Hepatocyte (in vitro differentiated cells): ENCODE measurements at regions not wholly inside any gene's neighbourhood (a gene's known extent, or its start where the extent isn't known, plus 50 kb on each side); places are given as distances from the start of the nearest gene placed in this dataset.

Experiments
- DNase-seq: peaks from one replicate; pipeline ENCODE4 v3.0.0-alpha.2; 2016; ENCODE audit warnings: low spot score
- H2AFZ ChIP-seq: fragments of 200-600 bp; sonication (generic); 2 replicates; pipeline ENCODE4 v1.6.0; 2016; ENCODE audit warnings: antibody characterized with exemption, mild to moderate bottlenecking
- H3K27ac ChIP-seq: fragments of 200-600 bp; sonication (generic); 2 replicates; pipeline ENCODE4 v1.5.1; 2016; ENCODE audit warnings: mild to moderate bottlenecking
- H3K27me3 ChIP-seq: fragments of 200-600 bp; sonication (generic); 2 replicates; pipeline ENCODE4 v1.6.1; 2016
- H3K36me3 ChIP-seq: fragments of 200-600 bp; sonication (generic); replicated peaks from 2 replicates; pipeline ENCODE4 v1.5.1; 2016; ENCODE audit warnings: low read depth; ENCODE audit not compliant: insufficient read depth
- H3K4me1 ChIP-seq: fragments of 200-600 bp; sonication (generic); 2 replicates; pipeline ENCODE4 v1.5.1; 2016; ENCODE audit warnings: mild to moderate bottlenecking, moderate library complexity; ENCODE audit not compliant: insufficient read depth
- H3K4me2 ChIP-seq: fragments of 200-600 bp; sonication (generic); 2 replicates; pipeline ENCODE4 v1.6.0; 2016
- H3K4me3 ChIP-seq: fragments of 200-600 bp; sonication (generic); 2 replicates; pipeline ENCODE4 v1.5.1; 2016; ENCODE audit warnings: mild to moderate bottlenecking
- H3K79me2 ChIP-seq: fragments of 200-600 bp; sonication (generic); 2 replicates; pipeline ENCODE4 v1.6.0; 2017; ENCODE audit warnings: mild to moderate bottlenecking
- H3K9me2 ChIP-seq: fragments of 200-600 bp; sonication (generic); replicated peaks from 2 replicates; pipeline ENCODE4 v1.6.0; 2017; ENCODE audit warnings: mild to moderate bottlenecking; ENCODE audit not compliant: insufficient read depth
- H3K9me3 ChIP-seq: fragments of 200-600 bp; sonication (generic); 2 replicates; pipeline ENCODE4 v1.5.1; 2016; ENCODE audit warnings: low read depth, mild to moderate bottlenecking
- H4K20me1 ChIP-seq: fragments of 200-600 bp; sonication (generic); 2 replicates; pipeline ENCODE4 v1.6.0; 2016; ENCODE audit warnings: mild to moderate bottlenecking; ENCODE audit not compliant: insufficient read depth, poor library complexity, severe bottlenecking
- EZH2 ChIP-seq: fragments of 200-600 bp; sonication (generic); IDR thresholded peaks from 2 replicates; pipeline ENCODE4 v1.6.1; 2016; ENCODE audit warnings: antibody characterized with exemption, mild to moderate bottlenecking, borderline replicate concordance
- EZH2phosphoT487 ChIP-seq: fragments of 200-600 bp; sonication (generic); IDR thresholded peaks from one replicate; pipeline ENCODE4 v1.6.1; 2018; ENCODE audit warnings: antibody characterized with exemption, mild to moderate bottlenecking, low read depth, moderate library complexity; ENCODE audit not compliant: unreplicated experiment, severe bottlenecking
- WGBS: methylation state at CpG from one replicate; pipeline ENCODE4 v1.1.6; 2016; ENCODE audit warnings: low lambda C conversion rate; ENCODE audit errors: missing lambda C conversion rate; 5-methylcytosine and 5-hydroxymethylcytosine counted together
- TF ChIP-seq, protein P1 (sequence below): fragments of 200-600 bp; sonication (generic); IDR thresholded peaks from 2 replicates; pipeline ENCODE4 v1.5.1; 2016; ENCODE audit warnings: antibody characterized with exemption, mild to moderate bottlenecking; ENCODE audit not compliant: poor library complexity

DNA sequence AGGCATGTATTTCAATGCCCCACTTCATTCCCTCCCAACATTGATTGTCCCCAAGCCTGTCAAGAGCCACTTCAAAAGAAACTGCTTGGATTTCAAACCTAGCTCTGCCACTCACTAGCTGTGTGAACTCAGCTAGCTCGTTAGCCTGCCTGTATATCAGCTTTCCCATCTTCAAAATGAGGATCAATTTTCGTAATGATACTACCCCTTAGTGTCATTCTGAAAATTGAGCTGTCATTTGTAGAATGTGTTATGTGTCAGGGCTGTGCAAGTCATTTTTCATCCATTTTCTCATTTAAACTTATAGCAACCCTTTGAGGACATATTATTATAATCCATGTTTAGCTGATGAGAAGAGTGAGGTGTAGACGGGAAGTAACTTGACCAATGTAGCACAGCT is 88.6 kb downstream of the TRIM42 start:
- Histone ChIP-seq H3K4me2 (no peak overlapping the region), H3K27me3 (no peaks in the 10 kb centered on the region), H4K20me1 (no peaks in the 10 kb centered on the region), H3K4me1 (no peaks in the 10 kb centered on the region), H3K9me3 (no peaks in the 10 kb centered on the region), H2AFZ (no peak overlapping the region), H3K9me2 (no peaks in the 10 kb centered on the region), H3K27ac (no peak overlapping the region), H3K79me2 (no peaks in the 10 kb centered on the region), H3K36me3 (no peaks in the 10 kb centered on the region), H3K4me3 (no peak overlapping the region)
- TF ChIP-seq, protein P1, sequence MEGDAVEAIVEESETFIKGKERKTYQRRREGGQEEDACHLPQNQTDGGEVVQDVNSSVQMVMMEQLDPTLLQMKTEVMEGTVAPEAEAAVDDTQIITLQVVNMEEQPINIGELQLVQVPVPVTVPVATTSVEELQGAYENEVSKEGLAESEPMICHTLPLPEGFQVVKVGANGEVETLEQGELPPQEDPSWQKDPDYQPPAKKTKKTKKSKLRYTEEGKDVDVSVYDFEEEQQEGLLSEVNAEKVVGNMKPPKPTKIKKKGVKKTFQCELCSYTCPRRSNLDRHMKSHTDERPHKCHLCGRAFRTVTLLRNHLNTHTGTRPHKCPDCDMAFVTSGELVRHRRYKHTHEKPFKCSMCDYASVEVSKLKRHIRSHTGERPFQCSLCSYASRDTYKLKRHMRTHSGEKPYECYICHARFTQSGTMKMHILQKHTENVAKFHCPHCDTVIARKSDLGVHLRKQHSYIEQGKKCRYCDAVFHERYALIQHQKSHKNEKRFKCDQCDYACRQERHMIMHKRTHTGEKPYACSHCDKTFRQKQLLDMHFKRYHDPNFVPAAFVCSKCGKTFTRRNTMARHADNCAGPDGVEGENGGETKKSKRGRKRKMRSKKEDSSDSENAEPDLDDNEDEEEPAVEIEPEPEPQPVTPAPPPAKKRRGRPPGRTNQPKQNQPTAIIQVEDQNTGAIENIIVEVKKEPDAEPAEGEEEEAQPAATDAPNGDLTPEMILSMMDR = no peak
- TF ChIP-seq EZH2phosphoT487 (no peak), EZH2 (no peak)
- WGBS = 68% methylated on average over 3 of the region's 3 CpGs
- DNase-seq = no peak

DNA sequence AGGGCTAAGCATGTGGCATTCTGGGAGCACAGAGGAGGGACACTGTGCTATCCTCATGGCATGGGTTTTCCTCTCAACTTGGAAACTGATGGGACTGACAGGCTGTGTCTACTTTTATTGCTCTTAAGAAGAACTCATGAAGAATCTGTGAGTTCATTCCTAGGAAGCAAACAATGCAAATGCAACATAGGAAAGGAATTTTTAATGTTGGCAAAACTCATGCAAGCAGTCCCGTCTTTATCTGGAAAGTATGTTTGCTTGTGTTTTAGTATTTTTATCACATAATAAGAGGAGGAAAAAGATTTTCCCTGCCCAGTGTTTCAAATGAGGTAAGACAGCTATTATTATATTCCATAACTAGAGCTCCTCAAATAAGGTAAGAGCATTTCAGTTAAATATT is 89.7 kb downstream of the TRIM42 start:
- Histone ChIP-seq H3K9me3 (no peaks in the 10 kb centered on the region), H3K4me2 (no peak overlapping the region), H3K4me1 (no peaks in the 10 kb centered on the region), H3K9me2 (no peaks in the 10 kb centered on the region), H3K79me2 (no peaks in the 10 kb centered on the region), H3K27ac (no peak overlapping the region), H4K20me1 (no peaks in the 10 kb centered on the region), H2AFZ (no peak overlapping the region), H3K27me3 (no peaks in the 10 kb centered on the region), H3K4me3 (no peak overlapping the region), H3K36me3 (no peaks in the 10 kb centered on the region)
- TF ChIP-seq, protein P1 = no peak
- TF ChIP-seq EZH2phosphoT487 (no peak), EZH2 (no peak)
- DNase-seq = no peak
- WGBS = 46% methylated on average over 1 of the region's 1 CpG

DNA sequence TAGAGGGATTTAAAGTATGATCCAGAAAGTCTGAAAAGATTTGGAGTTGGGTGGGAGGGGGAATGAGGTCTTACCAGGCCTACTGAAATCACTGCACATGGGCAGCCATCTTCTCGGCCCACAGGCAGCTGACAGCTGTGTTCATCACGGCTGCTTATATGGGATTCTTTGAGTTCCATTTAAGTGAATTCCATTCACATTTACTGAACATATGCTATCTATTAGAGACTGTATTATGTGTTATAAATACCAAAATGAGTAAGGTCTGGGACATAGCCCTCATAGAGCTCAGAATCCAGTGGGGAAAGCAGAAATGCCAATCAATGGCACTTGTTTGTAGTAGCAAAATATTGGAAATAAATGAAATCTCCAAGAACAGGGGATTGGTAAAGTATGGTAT is 91.1 kb downstream of the TRIM42 start:
- Histone ChIP-seq H3K4me1 (no peaks in the 10 kb centered on the region), H3K9me2 (no peaks in the 10 kb centered on the region), H3K36me3 (no peaks in the 10 kb centered on the region), H3K79me2 (no peaks in the 10 kb centered on the region), H2AFZ (no peak overlapping the region), H3K4me2 (no peak overlapping the region), H3K9me3 (no peaks in the 10 kb centered on the region), H3K27me3 (no peaks in the 10 kb centered on the region), H4K20me1 (no peaks in the 10 kb centered on the region), H3K27ac (no peak overlapping the region), H3K4me3 (no peak overlapping the region)
- WGBS = 57% methylated on average over 2 of the region's 2 CpGs
- TF ChIP-seq EZH2phosphoT487 (no peak), EZH2 (no peak)
- TF ChIP-seq, protein P1 = no peak
- DNase-seq = no peak

DNA sequence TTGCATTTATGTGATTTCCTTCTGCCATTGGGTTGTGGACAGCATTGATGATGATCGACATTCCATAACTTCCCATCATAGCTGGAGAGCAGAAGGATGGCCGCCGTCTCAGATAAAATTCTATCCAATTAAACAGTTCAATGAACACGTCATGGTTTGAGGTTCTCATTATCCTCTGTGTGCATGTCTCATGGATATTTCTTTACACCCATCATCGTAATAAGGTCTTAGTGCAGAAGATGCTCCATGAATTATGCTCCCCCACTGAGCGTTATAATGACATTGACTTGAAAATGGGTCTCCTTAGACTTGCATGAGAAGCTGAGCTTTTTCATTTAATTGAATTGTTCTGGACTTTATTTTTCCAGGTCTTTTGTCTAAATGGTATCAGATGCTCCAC is 92.1 kb downstream of the TRIM42 start:
- WGBS = 93% methylated on average over 6 of the region's 6 CpGs
- TF ChIP-seq, protein P1 = no peak
- TF ChIP-seq EZH2phosphoT487 (no peak), EZH2 (no peak)
- H2AFZ ChIP-seq = no peak overlapping the region

More for the DNA sequence above, 92.1 kb downstream of the TRIM42 start:
- Histone ChIP-seq H3K27ac (no peak overlapping the region), H3K4me1 (no peaks in the 10 kb centered on the region), H3K9me3 (no peaks in the 10 kb centered on the region), H3K27me3 (no peaks in the 10 kb centered on the region), H3K9me2 (no peaks in the 10 kb centered on the region), H3K4me3 (no peak overlapping the region), H3K36me3 (no peaks in the 10 kb centered on the region), H3K79me2 (no peaks in the 10 kb centered on the region), H4K20me1 (no peaks in the 10 kb centered on the region), H3K4me2 (no peak overlapping the region)
- DNase-seq = no peak
